Breast epithelium (tissue), 4 donors: ENCODE measurements at regions not wholly inside any gene's neighbourhood (a gene's known extent, or its start where the extent isn't known, plus 50 kb on each side); places are given as distances from the start of the nearest gene placed in this dataset.

ENCODE experiments used
- DNase-seq, 2 donors: peaks; one replicate each; pipeline ENCODE4 v3.0.0-alpha.2; 2019; ENCODE audit warnings: low spot score in 2 of 2
- H3K27ac ChIP-seq, 2 donors: fragments of 200-600 bp; sonication (generic) in 1 of 2; one replicate each; pipeline ENCODE4 v1.5.1; 2016 to 2019; ENCODE audit warnings: mild to moderate bottlenecking in 1 of 2
- H3K27me3 ChIP-seq, 2 donors: fragments of 200-600 bp; sonication (generic) in 1 of 2; one replicate each; pipeline versions ENCODE4 v1.5.1 to v1.6.0; 2017 to 2019; ENCODE audit warnings: control low read depth in 1 of 2, mild to moderate bottlenecking in 1 of 2
- H3K36me3 ChIP-seq: fragments of 200-600 bp; one replicate; pipeline ENCODE4 v1.5.1; 2019
- H3K4me1 ChIP-seq, 2 donors: fragments of 200-600 bp; sonication (generic); one replicate each; pipeline ENCODE4 v1.5.1; 2016 to 2019; ENCODE audit warnings: control low read depth in 1 of 2
- H3K4me3 ChIP-seq, 3 donors: fragments of 200-600 bp; sonication (generic); 1 replicate in 2 of 3; 2 replicates in 1 of 3; pipeline ENCODE4 v1.5.1; 2016 to 2019; ENCODE audit warnings: mild to moderate bottlenecking in 3 of 3, moderate library complexity in 2 of 3
- H3K9me3 ChIP-seq, 2 donors: fragments of 200-600 bp; sonication (generic) in 1 of 2; one replicate each; pipeline ENCODE4 v1.5.1; 2016 to 2019; ENCODE audit warnings: control low read depth in 1 of 2
- POLR2A ChIP-seq: fragments of 450-650 bp; IDR thresholded peaks from one replicate; pipeline ENCODE4 v1.6.1; 2016; ENCODE audit warnings: antibody characterized with exemption, mild to moderate bottlenecking, moderate library complexity
- POLR2AphosphoS5 ChIP-seq, 3 donors: sonication (generic); formaldehyde crosslinking; IDR thresholded peaks; one replicate each; pipeline ENCODE4 v1.6.1; 2017; ENCODE audit warnings: antibody characterized with exemption in 3 of 3
- intact Hi-C: fragments of 100-400 bp; cut with DNase I; formaldehyde crosslinking; loops from one replicate; pipeline ENCODE4 v1.15.1; 2023; ENCODE audit warnings: low total_unique reads
- TF ChIP-seq, protein P1 (sequence below), 3 donors: fragments of 450-650 bp; IDR thresholded peaks; one replicate each; pipeline ENCODE4 v1.5.1; 2016 to 2017; ENCODE audit warnings: antibody characterized with exemption in 3 of 3, mild to moderate bottlenecking in 3 of 3, moderate library complexity in 3 of 3

DNA sequence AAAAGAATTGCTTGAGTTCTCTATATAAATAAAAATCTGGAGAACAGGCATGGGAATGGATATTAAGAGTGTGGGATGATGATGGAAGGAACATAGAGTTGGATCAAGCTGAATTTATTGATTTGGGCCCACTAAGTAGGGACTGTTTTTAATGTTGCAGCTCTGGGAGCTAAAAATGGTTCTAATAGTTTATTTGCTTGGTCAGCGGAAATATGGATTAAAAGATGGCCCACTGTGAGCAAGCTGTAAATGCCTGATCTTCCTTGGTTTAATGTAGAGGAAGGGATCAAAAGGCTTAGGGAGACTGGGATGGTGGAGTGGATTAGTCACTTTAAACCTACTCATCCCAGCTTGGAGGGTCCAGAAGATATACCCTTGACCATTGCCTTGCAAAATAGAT, 429.4 kb upstream of the NXPH2 start:
- H3K4me1 ChIP-seq: no peaks in the 10 kb centered on the region
- no peaks in the 10 kb centered on the region for H3K36me3 ChIP-seq
- H3K27ac ChIP-seq: no peak overlapping the region
- intact Hi-C loops: no loop called here
- no peaks in the 10 kb centered on the region for H3K9me3 ChIP-seq
- TF ChIP-seq POLR2A: no peak
- TF ChIP-seq POLR2AphosphoS5 (IDR thresholded peaks at IDR 0.05): no peak
- TF ChIP-seq, protein P1, sequence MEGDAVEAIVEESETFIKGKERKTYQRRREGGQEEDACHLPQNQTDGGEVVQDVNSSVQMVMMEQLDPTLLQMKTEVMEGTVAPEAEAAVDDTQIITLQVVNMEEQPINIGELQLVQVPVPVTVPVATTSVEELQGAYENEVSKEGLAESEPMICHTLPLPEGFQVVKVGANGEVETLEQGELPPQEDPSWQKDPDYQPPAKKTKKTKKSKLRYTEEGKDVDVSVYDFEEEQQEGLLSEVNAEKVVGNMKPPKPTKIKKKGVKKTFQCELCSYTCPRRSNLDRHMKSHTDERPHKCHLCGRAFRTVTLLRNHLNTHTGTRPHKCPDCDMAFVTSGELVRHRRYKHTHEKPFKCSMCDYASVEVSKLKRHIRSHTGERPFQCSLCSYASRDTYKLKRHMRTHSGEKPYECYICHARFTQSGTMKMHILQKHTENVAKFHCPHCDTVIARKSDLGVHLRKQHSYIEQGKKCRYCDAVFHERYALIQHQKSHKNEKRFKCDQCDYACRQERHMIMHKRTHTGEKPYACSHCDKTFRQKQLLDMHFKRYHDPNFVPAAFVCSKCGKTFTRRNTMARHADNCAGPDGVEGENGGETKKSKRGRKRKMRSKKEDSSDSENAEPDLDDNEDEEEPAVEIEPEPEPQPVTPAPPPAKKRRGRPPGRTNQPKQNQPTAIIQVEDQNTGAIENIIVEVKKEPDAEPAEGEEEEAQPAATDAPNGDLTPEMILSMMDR (IDR thresholded peaks at IDR 0.05): no peak
- no peaks in the 10 kb centered on the region for H3K27me3 ChIP-seq
- H3K4me3 ChIP-seq: no peak overlapping the region
- DNase-seq: no peak

DNA sequence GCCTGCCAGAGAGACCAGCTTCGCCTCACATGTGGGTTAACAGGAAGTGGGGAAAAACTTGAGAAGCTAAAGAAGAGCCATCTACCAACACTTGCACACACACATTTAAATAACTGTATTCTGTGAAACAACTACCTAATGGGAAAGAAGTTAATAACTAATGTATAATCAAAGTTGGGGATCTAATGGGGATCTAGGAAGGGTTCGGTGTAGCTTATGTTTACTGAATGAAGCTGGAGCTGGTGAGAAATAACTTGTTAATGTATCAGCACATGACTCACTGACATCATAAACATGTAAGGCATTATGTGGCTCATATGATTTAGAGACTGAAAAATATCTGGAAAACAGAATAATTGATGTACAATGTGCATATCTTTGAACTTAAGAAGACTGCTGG, 421.3 kb upstream of the NXPH2 start:
- Histone ChIP-seq H3K27me3 (no peaks in the 10 kb centered on the region), H3K4me3 (no peak overlapping the region), H3K36me3 (no peaks in the 10 kb centered on the region), H3K27ac (no peak overlapping the region), H3K9me3 (no peaks in the 10 kb centered on the region), H3K4me1 (no peaks in the 10 kb centered on the region)
- no peak for DNase-seq
- intact Hi-C loops: no loop called here
- no peak for TF ChIP-seq POLR2A
- TF ChIP-seq, protein P1 (IDR thresholded peaks at IDR 0.05): no peak
- no peak for TF ChIP-seq POLR2AphosphoS5 (IDR thresholded peaks at IDR 0.05)

DNA sequence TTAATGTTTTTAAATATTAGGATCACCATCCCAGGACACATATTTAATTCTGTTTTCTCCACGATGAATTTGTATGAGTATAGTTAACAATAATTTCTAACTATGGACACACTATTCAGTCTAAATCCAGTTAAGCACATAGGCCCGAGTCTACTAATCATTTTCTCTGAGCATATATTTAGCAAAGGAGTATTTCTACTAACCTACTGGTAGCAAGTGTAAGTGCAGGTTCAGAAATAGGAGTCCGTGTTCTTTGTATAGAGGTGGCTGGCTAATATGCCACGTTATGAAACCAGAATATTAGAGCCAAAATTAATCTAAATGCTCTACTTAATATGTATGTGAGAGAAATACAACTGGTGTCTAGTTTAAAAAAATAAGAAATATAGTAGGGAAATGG, 416.6 kb upstream of the NXPH2 start:
- no peaks in the 10 kb centered on the region for H3K36me3 ChIP-seq
- no peaks in the 10 kb centered on the region for H3K27me3 ChIP-seq
- no peaks in the 10 kb centered on the region for H3K9me3 ChIP-seq
- DNase-seq: no peak
- no peaks in the 10 kb centered on the region for H3K4me1 ChIP-seq
- H3K27ac ChIP-seq: no peak overlapping the region
- intact Hi-C loops: no loop called here
- H3K4me3 ChIP-seq: no peak overlapping the region
- TF ChIP-seq POLR2AphosphoS5 (IDR thresholded peaks at IDR 0.05) (no peak), POLR2A (no peak)
- TF ChIP-seq, protein P1 (IDR thresholded peaks at IDR 0.05): no peak

DNA sequence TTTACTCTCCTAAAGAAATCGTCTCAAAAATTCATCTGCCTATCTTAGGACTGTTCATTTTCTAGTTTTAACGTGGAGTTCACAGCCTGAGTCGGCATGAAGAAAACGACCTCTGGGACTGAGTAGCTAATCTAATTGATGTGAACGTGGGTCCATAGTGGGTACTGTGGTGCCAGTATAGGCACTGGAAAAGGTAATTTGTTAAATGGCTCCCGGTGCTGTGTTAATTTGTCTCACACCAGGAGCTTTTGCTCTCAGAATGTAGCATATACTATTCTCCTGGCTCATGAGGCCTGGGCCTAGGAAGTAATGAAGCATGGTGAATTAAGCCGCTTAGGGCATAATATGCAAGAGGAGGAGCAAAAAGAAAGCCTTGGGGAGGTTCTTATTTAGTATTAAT, 414.4 kb upstream of the NXPH2 start:
- TF ChIP-seq, protein P1 (IDR thresholded peaks at IDR 0.05): no peak
- TF ChIP-seq POLR2AphosphoS5 (IDR thresholded peaks at IDR 0.05) (no peak), POLR2A (no peak)
- H3K27me3 ChIP-seq: no peaks in the 10 kb centered on the region
- intact Hi-C loops: no loop called here
- no peak overlapping the region for H3K4me3 ChIP-seq
- no peaks in the 10 kb centered on the region for H3K4me1 ChIP-seq
- H3K36me3 ChIP-seq: no peaks in the 10 kb centered on the region
- H3K9me3 ChIP-seq: no peaks in the 10 kb centered on the region
- H3K27ac ChIP-seq: no peak overlapping the region
- no peak for DNase-seq

DNA sequence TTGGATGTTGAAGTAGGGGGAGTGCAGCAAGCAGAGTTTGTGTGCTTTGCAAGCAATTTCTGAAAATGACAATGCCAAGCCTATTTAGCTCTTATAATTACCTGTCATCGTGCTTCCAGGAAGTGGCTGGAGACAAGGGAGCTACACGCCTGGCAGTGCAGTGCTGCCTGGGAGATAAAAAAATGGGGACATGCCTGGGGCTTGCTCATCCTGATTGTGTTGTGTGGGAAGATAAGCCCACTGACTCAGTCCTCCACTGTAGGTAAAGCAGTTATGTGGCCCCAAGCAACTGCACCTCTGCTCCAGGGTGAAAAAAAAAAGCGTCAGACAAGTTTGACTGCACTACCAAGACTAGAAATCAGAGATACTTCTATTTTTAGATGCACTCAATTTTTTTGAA, 396.9 kb upstream of the NXPH2 start:
- no peaks in the 10 kb centered on the region for H3K27me3 ChIP-seq
- TF ChIP-seq POLR2AphosphoS5 (IDR thresholded peaks at IDR 0.05) (no peak), POLR2A (no peak)
- TF ChIP-seq, protein P1 (IDR thresholded peaks at IDR 0.05): no peak
- H3K36me3 ChIP-seq: no peaks in the 10 kb centered on the region
- H3K4me3 ChIP-seq: no peak overlapping the region
- intact Hi-C loops: no loop called here
- H3K27ac ChIP-seq: no peak overlapping the region
- H3K4me1 ChIP-seq: no peaks in the 10 kb centered on the region
- H3K9me3 ChIP-seq: no peaks in the 10 kb centered on the region
- DNase-seq: no peak
